Activated naive CD4-positive, alpha-beta T cell treated with anti-CD3 and anti-CD28 coated beads, Interleukin-2, amount 10 ng/mL, durations not matched to agents 7 days and 5 days (primary cell): ENCODE measurements at regions not wholly inside any gene's neighbourhood (a gene's known extent, or its start where the extent isn't known, plus 50 kb on each side); places are given as distances from the start of the nearest gene placed in this dataset.
"Not testable (repeated sequence)": the region's sequence is repeated elsewhere in the genome, so short reads cannot be mapped to it uniquely, and the experiment has no call there.

Experiments
- CTCF ChIA-PET: fragments of 350-600 bp; sonication (Branson Sonifier 250); formaldehyde crosslinking; loops from one replicate; lab custom pipeline; 2021; ENCODE audit warnings: antibody characterized with exemption; lab: Charles Lee
- DNase-seq: peaks from one replicate; pipeline ENCODE4 v3.0.0-alpha.2; 2020
- H3K27ac Mint-ChIP-seq: one replicate; pipeline ENCODE4 v1.8.0; 2021; ENCODE audit warnings: mild to moderate bottlenecking, moderate library complexity, mixed read lengths
- H3K27me3 Mint-ChIP-seq: one replicate; pipeline ENCODE4 v1.8.0; 2021; ENCODE audit warnings: mild to moderate bottlenecking, mixed read lengths
- H3K36me3 Mint-ChIP-seq: one replicate; pipeline ENCODE4 v1.8.0; 2021; ENCODE audit warnings: mixed read lengths
- H3K4me1 Mint-ChIP-seq: one replicate; pipeline ENCODE4 v1.8.0; 2021; ENCODE audit warnings: mixed read lengths
- H3K4me3 Mint-ChIP-seq: one replicate; pipeline ENCODE4 v1.8.0; 2021; ENCODE audit warnings: mild to moderate bottlenecking, moderate library complexity, mixed read lengths
- H3K9me3 Mint-ChIP-seq: one replicate; pipeline ENCODE4 v1.8.0; 2021; ENCODE audit warnings: mixed read lengths

- Mint-ChIP-seq H3K9me3 (no peaks in the 10 kb centered on the region), H3K27ac (no peak overlapping the region), H3K4me3 (no peak overlapping the region), H3K36me3 (no peaks in the 10 kb centered on the region), H3K4me1 (no peaks in the 10 kb centered on the region), H3K27me3 (no peaks in the 10 kb centered on the region)
- DNase-seq = no peak
- CTCF ChIA-PET = no interaction called here
Observed at GRCh38 chr6:119865466-119866350, 516.1 kb upstream of the MAN1A1 start.

DNA sequence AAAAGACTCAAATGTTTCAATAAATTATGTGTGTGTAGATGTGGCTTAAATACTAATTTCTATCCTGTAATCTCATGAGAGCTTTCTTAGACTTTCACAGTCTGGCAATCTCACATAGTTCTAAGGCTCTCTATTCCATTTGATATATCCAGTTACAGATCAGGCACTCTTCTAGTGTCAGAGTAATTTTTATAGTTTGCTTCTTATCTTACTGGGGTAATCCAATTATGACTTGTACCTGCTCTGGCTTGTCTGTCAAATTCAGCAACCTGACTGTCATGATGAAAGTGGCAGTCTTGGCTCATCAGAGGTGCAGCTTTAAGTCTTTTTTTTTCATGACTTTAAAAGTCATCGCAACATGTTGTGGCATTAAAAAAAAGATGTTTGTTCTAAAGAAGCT lies 513.2 kb upstream of the MAN1A1 start:
- Mint-ChIP-seq H3K27ac (no peak overlapping the region), H3K4me3 (no peak overlapping the region)
- CTCF ChIA-PET = no interaction called here

GRCh38 chr6:119858901-119859300 lies 509.3 kb upstream of the MAN1A1 start:
- CTCF ChIA-PET = no interaction called here
- no peaks in the 10 kb centered on the region for H3K9me3 Mint-ChIP-seq
- peaks cover 8% of the 10 kb centered on the region for H3K4me1 Mint-ChIP-seq
- no peaks in the 10 kb centered on the region for H3K36me3 Mint-ChIP-seq
- H3K27ac Mint-ChIP-seq = no peak overlapping the region
- DNase-seq = no peak
- no peaks in the 10 kb centered on the region for H3K27me3 Mint-ChIP-seq
- H3K4me3 Mint-ChIP-seq = no peak overlapping the region

More for the DNA sequence above, 513.2 kb upstream of the MAN1A1 start:
- no peaks in the 10 kb centered on the region for H3K36me3 Mint-ChIP-seq
- H3K4me1 Mint-ChIP-seq = no peaks in the 10 kb centered on the region
- DNase-seq = no peak
- H3K27me3 Mint-ChIP-seq = no peaks in the 10 kb centered on the region
- H3K9me3 Mint-ChIP-seq = no peaks in the 10 kb centered on the region

- Mint-ChIP-seq H3K27ac (peak overlapping the region; percentile 58), H3K36me3 (no peaks in the 10 kb centered on the region), H3K9me3 (no peaks in the 10 kb centered on the region), H3K4me1 (peaks cover 8% of the 10 kb centered on the region), H3K4me3 (peak overlapping the region; percentile 46), H3K27me3 (no peaks in the 10 kb centered on the region)
- CTCF ChIA-PET = no interaction called here
- peak; percentile 22 for DNase-seq
Observed at GRCh38 chr6:119856136-119856535, 506.6 kb upstream of the MAN1A1 start.

DNA sequence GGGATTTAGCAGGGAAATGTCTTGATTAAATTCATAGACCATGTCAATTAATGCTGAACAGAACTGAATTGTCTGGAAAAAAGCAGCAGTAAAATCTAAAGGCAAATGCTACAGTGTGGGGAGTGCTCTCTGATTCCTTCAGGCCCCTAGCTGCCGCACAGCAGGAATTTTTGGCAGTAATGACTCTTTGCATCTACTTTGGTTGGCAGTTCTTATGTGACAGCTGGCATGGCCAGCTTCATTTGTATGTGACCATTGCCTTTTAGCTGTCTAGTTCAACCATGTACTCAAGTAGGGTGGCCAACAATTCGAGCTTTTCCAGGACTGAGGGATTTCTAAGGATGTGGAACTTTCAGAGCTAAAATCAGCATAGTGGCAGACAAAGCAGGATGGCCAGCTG lies 499.1 kb upstream of the MAN1A1 start:
- H3K4me3 Mint-ChIP-seq = no peak overlapping the region
- CTCF ChIA-PET = no interaction called here
- H3K4me1 Mint-ChIP-seq = no peaks in the 10 kb centered on the region
- H3K36me3 Mint-ChIP-seq = no peaks in the 10 kb centered on the region
- no peaks in the 10 kb centered on the region for H3K9me3 Mint-ChIP-seq
- no peak for DNase-seq
- no peak overlapping the region for H3K27ac Mint-ChIP-seq
- H3K27me3 Mint-ChIP-seq = no peaks in the 10 kb centered on the region

DNA sequence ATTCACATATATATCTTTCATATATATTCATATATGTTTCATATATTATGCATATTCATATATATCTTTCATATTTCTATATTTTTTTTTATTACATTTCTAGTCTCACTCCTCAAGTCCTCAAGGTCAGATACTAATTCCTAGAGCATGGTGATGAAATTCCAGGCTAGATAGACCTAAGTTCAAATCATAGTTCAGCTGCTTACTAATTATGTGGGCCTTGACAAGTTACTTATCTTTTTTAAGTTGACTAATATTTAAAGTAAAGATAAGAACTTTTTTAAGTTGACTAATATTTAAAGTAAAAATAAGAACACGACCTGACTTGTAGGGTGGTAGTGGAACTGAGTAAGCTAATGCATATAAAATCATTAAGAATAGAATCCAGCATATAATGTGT lies 495.6 kb upstream of the MAN1A1 start:
- no peaks in the 10 kb centered on the region for H3K9me3 Mint-ChIP-seq
- no peaks in the 10 kb centered on the region for H3K4me1 Mint-ChIP-seq
- DNase-seq = no peak
- H3K27me3 Mint-ChIP-seq = no peaks in the 10 kb centered on the region
- H3K4me3 Mint-ChIP-seq = no peak overlapping the region
- CTCF ChIA-PET = no interaction called here
- H3K27ac Mint-ChIP-seq = no peak overlapping the region
- no peaks in the 10 kb centered on the region for H3K36me3 Mint-ChIP-seq

DNA sequence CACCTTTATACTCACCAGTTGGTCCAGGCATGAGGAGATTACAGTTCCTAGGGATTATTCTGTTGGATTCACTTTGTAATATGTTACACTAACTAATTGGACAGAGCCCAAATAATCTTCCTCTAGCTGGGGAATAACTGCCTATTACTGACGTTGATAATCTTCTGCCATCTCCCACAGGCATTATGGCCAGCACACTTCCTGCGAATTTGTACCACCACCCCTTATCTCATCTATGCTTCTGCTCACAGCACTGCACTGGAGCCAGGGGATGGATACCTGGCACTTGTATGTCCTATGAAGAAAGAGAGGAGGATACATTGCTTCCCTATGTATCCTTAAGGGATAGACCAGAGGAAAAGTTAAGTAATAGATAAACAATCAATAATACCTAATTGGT lies 494.8 kb upstream of the MAN1A1 start:
- DNase-seq = no peak
- Mint-ChIP-seq H3K36me3 (no peaks in the 10 kb centered on the region), H3K27me3 (no peaks in the 10 kb centered on the region), H3K4me3 (no peak overlapping the region), H3K9me3 (no peaks in the 10 kb centered on the region), H3K27ac (no peak overlapping the region), H3K4me1 (no peaks in the 10 kb centered on the region)
- CTCF ChIA-PET = no interaction called here

DNA sequence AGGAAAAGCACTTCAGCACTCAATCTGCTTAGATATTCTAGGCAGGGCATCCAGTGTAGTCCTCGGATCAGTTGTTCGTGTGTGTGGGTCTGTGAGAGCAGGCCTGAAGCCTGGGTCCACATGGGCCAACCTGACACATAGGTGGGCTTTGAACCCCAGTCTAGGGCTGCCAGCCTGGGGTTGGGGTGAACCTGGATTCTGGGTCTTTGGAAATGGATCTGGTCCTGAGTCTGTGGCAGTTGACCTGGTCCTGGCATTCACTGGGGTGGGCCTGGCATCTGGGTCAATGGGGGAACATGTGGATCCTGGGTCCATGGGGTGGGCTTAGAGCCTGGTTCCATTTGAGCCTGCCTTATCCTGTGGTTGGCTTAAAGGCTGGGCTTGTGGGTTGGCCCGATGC lies 492.6 kb upstream of the MAN1A1 start:
- no peak overlapping the region for H3K27ac Mint-ChIP-seq
- no peak for DNase-seq
- CTCF ChIA-PET = no interaction called here
- no peaks in the 10 kb centered on the region for H3K36me3 Mint-ChIP-seq
- no peaks in the 10 kb centered on the region for H3K4me1 Mint-ChIP-seq
- H3K27me3 Mint-ChIP-seq = no peaks in the 10 kb centered on the region
- H3K4me3 Mint-ChIP-seq = no peak overlapping the region
- H3K9me3 Mint-ChIP-seq = no peaks in the 10 kb centered on the region

DNA sequence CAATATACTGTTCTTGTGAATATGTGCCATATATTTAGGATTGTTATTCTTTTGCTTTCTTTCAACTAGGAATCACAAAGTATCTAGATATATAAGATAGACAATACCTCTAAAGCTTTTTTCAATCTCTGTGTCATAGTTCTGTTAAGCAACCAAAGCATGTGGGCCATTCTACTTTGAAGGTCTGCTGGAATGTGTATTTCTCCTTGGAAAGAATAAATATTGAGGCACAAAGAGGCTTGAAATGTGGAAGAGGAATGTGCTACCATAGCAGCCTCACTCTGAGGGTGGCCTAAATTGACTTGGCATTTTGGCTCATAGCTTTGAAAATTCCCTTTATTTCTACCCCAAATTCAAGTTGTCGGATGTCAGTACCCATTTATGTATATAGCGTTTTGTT lies 488.5 kb upstream of the MAN1A1 start:
- Mint-ChIP-seq H3K4me3 (no peak overlapping the region), H3K4me1 (no peaks in the 10 kb centered on the region), H3K27ac (no peak overlapping the region), H3K27me3 (no peaks in the 10 kb centered on the region), H3K9me3 (no peaks in the 10 kb centered on the region), H3K36me3 (no peaks in the 10 kb centered on the region)
- CTCF ChIA-PET = no interaction called here
- DNase-seq = no peak

GRCh38 chr6:119834418-119834817 lies 484.9 kb upstream of the MAN1A1 start:
- Mint-ChIP-seq H3K4me1 (no peaks in the 10 kb centered on the region), H3K27ac (no peak overlapping the region), H3K36me3 (no peaks in the 10 kb centered on the region), H3K27me3 (no peaks in the 10 kb centered on the region), H3K9me3 (no peaks in the 10 kb centered on the region), H3K4me3 (no peak overlapping the region)
- no peak for DNase-seq
- CTCF ChIA-PET = no interaction called here

DNA sequence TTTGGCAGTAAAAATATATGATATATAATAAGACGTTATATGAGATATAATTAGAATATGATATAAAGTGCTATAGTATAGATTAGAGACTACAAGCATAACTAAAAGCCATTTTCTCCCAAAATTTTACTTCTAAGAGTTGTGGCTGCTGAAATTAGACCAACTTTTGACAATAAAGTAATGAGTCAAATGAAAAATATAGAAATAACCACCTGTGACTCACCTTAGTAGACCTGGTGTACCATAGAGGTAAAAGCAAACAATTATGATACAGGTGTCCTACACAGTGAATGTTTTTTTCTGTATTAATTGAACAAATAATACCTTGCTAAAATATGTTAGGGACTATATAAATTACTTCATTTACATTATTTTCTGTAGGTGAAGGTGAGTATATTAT lies 482.9 kb upstream of the MAN1A1 start:
- Mint-ChIP-seq H3K36me3 (no peaks in the 10 kb centered on the region), H3K27ac (no peak overlapping the region), H3K9me3 (no peaks in the 10 kb centered on the region), H3K27me3 (no peaks in the 10 kb centered on the region), H3K4me1 (no peaks in the 10 kb centered on the region), H3K4me3 (no peak overlapping the region)
- CTCF ChIA-PET = no interaction called here
- DNase-seq = no peak

- Mint-ChIP-seq H3K27ac (no peak overlapping the region), H3K27me3 (no peaks in the 10 kb centered on the region), H3K9me3 (no peaks in the 10 kb centered on the region), H3K36me3 (no peaks in the 10 kb centered on the region), H3K4me3 (no peak overlapping the region), H3K4me1 (no peaks in the 10 kb centered on the region)
- CTCF ChIA-PET = no interaction called here
- DNase-seq = no peak
Observed at GRCh38 chr6:119830494-119831295, 481.1 kb upstream of the MAN1A1 start.

DNA sequence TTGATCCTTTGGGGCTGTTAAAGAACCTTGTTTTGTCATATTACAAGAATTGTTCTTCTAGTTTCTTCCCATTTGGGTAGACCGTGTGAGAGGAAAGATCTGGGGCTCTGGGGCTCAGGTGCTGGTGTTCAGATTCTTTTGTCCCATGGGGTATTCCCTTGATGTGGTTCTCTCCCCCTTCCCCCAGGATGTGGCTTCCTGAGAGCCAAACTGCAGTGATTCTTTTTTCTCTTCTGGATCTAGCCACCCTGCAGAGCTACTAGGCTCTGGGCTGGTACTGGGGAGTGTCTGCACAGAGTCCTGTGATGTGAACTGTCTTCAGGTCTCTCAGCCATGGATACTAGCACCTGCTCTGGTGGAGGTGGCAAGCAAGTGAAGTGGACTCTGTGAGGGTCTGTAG lies 480.5 kb upstream of the MAN1A1 start:
- no peak for DNase-seq
- H3K9me3 Mint-ChIP-seq = no peaks in the 10 kb centered on the region
- CTCF ChIA-PET = interaction anchor here (0.7 kb wide), 1 partner anchor 1640 kb away, joined by 3 read pairs; no protein-coding TSS in a partner anchor
- H3K36me3 Mint-ChIP-seq = no peaks in the 10 kb centered on the region
- no peaks in the 10 kb centered on the region for H3K27me3 Mint-ChIP-seq
- no peak overlapping the region for H3K27ac Mint-ChIP-seq
- H3K4me3 Mint-ChIP-seq = no peak overlapping the region
- H3K4me1 Mint-ChIP-seq = no peaks in the 10 kb centered on the region

DNA sequence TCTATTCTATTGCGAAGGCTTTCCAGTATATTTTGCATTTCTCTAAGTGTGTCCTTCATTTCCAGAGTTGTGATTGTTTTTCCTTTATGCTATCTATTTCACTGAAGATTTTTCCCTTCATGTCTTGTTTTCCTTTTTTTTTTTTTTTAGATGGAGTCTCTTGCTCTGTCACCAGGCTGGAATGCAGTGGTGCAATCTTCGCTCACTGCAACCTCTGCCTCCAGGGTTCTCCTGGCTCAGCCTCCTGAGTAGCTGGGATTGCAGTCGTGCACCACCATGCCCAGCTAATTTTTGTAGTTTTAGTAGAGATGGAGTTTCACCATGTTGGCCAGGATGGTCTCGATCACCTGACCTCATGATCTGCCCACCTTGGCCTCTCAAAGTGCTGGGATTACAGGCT lies 479.9 kb upstream of the MAN1A1 start:
- H3K36me3 Mint-ChIP-seq, H3K27me3 Mint-ChIP-seq, H3K9me3 Mint-ChIP-seq, H3K27ac Mint-ChIP-seq, H3K4me1 Mint-ChIP-seq, DNase-seq, H3K4me3 Mint-ChIP-seq: not testable (repeated sequence)
- CTCF ChIA-PET = interaction anchor here (0.7 kb wide), 1 partner anchor 1640 kb away, joined by 3 read pairs; no protein-coding TSS in a partner anchor

DNA sequence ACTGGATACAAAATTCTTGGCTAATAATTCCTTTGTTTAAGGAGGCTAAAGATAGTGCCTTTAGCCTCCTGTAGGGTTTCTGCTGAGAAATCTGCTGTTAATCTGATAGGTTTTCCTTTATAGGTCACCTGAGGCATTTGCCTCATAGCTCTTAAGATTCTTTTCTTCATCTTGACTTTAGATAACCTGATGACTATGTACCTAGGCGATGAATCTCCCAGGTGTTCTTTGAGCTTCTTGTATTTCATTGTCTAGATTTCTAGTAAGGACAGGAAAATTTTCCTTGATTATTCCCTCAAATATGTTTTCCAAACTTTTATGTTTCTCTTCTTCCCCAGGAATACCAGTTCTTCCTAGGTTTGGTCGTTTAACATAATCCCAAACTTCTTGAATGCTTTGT lies 479.4 kb upstream of the MAN1A1 start:
- H3K27ac Mint-ChIP-seq = no peak overlapping the region
- no peaks in the 10 kb centered on the region for H3K9me3 Mint-ChIP-seq
- H3K36me3 Mint-ChIP-seq = no peaks in the 10 kb centered on the region
- CTCF ChIA-PET = no interaction called here
- no peaks in the 10 kb centered on the region for H3K27me3 Mint-ChIP-seq
- H3K4me1 Mint-ChIP-seq = no peaks in the 10 kb centered on the region
- H3K4me3 Mint-ChIP-seq = no peak overlapping the region
- DNase-seq = no peak
